ENCODE measurements at regions not wholly inside any gene's neighbourhood (a gene's known extent, or its start where the extent isn't known, plus 50 kb on each side); places are given as distances from the start of the nearest gene placed in this dataset.

- TF ChIP-seq CTCF (IDR thresholded peaks at IDR 0.05) (no peak), POLR2A (IDR thresholded peaks at IDR 0.05) (no peak)
Observed at GRCh38 chr7:91379991-91380390, 115.8 kb downstream of the FZD1 start.
